ENCODE measurements at regions not wholly inside any gene's neighbourhood (a gene's known extent, or its start where the extent isn't known, plus 50 kb on each side); places are given as distances from the start of the nearest gene placed in this dataset.
A peak's percentile ranks its signal among the peaks of the same experiment; 100 is the strongest.

DNA sequence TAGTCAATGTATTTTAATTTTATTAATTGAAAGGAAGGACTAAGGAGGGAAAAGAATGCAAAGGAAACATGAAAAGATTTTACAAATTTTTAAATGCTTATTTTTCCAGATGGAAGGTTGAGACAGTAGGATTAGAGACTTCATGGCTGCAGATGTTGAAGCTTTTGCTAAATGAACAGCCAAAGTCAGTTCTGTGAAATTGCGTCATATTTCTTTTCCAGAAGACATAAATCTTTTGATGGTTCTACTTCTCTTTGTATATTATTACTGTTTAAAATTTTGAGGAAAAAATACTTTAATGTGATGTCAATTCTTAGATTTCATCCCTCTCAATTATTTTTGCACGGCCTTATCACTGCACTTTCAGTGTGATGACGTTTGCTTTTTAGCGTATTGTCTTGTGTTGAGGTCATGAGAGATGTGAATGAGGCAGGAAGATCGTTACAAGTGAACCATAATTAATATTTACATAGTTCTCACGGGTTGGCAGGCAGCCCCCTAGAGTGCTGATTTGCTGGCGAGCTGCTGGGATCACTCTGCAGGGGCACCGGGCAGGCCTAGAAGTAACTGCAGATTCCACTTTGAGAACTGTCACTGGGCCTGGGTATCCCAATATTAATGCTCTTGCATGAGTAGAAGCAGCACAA is 158.1 kb downstream of the TBXT start:
- no peak for DNase-seq

DNA sequence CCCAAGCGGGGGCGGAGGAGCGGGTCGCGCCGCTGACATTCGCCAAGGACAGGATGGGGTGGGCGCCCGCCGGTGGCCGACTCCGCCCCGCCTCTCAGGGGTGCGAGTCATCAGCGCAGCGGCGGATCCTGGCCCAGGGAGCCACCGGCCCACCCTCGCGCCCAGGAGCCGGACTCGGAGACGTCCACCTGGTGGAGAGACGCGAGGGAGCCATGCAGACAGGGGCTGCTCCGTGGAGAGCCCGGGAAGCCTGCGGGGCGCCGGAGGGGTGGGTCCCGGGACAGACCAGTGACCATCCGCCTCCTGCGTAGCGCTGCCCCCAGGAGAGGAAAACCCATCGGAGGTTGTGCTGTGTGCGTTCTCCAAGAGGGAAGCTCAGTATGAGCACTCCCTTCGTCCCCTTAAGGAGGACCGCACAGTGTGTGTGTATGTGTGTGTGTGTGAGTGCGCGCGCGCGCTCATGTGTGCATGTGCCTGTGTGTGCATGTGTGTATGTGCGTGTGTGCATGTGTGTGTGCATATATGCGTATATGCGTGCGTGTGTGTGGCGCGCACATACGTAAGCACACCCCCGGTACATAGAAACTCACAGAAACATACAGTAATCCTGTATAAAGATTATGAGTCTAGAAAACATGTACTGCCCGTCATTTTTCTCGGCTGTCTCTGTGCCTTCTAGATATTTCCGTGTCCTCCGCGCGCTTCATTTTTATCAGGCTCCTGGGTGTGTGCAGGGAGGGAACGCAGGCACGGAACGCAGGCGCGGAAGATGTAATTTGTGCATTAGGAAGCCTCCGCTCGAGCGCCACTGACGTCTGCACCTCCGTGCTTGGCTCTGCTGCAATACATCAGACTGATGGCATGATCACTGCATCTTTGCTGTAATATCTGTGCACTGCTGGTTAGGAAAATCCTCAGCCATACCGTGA is 158.9 kb downstream of the TBXT start:
- peak; percentile 54 for DNase-seq

DNA sequence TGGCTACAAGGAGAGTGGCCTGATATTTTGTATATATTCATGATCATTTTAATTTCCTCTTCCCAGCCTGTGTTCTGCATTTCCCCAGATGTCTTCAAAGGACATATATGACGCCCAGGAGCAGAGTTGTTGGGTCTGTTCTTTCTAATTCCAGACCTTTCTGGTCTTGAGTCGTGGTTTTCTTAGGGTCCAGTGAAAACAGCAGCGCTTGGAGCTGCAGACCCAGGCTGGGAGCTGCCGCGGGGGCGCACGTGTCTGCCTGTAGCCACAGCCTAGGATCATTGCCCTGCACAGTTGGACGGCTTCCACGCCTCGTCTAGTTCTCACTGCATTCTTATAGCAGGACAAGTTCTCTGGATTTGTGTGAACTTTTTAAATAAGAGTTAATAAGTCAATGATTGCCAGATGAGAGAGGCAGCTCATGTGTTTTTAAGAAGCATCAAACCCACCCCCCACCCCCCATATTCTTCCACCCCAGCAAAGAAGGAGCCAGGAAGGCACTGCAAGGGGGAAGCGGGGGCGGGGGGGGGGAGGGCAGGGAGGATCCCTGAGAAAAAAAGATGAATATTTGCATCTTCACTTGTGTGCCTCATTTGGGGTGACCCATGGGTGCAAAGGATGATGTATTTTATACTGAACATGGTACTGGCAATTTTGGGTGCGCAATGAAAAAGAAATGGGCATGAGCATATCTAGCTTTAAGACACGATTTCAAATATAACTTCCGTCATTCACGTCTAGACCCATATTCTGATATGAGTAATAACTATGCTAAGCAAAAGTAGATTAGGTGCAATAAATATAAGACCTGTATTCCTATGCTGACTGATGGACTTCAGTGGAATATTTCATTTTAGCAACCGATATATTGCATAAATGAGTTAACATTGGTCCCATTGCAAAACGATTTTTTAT is 160.0 kb downstream of the TBXT start:
- peak; percentile 29 for DNase-seq

DNA sequence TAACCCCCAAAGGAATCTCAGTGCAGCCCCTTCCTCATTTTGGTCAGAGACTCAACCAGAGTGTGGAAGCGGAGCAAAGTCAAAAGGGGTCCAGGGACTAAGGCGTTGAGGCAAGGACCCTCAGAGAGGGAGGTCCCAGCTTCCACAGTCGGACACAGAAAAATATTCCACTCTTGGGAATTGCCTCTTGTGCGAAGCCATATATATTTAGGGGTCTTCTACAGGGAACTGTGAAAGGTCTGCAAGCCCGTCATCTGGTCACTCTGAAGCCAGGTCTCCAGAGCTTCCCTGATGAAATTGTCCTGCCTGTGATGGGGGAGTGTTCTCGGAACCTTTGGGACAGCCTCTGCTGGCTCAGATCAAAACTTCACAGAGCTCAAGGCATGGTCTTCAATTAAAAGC is 160.8 kb downstream of the TBXT start:
- DNase-seq = no peak

DNA sequence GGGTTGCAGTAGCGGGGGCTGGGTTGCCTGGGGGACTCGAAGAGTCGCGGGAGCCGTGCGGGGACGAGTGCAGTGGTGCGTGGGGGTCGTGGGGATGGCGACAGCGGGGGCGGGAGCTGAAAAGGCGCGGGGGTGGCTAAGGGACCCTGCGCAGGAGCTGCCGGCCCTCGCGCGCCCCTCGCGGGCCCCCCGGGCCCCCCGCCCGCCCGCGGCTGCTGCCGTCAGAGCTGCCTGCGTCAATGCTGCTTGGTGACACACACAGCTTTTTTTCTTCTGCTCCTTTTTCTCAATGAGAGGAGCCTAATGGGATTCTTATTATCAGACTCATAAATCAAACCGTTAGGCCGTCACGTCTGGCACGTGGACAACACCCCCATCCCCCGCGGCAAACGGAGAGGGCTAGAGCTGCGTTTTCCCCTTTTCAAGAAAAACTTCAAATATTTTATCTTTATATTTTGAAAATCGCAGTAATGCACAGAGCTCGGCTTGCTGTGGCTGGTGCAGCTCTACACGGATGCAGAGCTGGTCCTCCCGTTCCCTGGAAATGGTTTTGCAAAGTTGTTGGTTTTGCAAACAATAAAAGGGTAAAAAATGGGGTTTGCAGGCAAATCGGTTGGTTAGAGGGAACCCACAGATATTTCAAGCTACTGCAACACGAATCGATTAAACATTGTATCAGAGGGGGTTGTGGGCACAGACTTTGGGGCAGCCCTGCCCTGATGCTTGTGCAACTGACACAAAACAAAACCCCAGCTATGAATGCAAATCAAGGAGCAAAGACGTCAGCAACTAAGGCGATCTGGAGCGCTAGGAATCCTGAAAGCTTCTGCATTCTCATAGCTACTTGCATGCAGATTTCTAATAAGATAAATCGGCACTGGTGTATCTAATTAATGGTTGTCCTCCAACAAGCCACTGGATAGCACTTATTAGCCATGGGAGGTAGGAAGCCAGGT is 161.4 kb downstream of the TBXT start:
- DNase-seq = peak; percentile 41

DNA sequence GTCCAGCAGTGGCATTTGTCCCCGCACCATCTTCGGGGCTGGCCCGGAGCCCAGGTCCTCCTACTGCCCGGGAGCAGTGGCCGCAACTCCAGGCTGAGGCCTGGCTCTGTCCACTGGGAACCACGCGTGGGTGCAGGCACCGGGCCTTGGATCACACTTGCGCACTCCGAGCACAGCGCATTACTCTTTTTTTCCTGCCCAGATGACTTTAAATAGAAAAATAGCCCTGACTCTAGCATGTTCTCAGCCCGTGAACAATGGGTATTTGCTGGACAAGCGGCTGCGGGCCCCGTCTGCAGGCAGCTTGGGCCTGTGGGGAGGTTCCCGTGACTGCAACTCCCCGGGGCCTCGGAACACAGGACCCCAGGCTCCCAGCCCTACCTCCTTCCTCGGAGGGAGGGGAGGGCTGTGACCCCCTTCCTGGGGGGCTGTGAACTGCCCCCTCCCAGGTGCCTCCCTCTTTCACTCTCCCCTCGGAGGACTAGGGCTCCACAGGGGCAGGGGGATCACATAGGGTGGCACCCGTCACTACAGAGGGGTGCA is 162.2 kb downstream of the TBXT start:
- no peak for DNase-seq

DNA sequence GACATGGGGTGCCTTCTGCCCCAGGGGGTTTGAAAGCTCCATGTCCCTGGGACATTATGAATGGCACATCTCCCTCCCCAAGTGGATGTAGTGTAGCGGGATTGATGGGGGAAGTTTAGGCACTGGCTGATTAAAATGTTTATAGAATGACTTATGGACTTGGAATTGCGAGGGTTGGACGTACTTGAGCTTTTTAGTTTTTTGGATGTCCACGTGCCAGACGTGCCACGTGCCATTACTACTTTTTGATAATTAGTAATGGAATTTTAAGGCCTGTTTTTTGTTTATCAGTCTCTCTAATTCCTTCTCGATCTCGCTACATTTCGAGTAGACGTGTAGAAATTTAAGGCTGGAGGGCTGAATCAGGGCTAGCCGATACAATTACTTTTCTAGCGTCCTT is 162.8 kb downstream of the TBXT start:
- no peak for DNase-seq

DNA sequence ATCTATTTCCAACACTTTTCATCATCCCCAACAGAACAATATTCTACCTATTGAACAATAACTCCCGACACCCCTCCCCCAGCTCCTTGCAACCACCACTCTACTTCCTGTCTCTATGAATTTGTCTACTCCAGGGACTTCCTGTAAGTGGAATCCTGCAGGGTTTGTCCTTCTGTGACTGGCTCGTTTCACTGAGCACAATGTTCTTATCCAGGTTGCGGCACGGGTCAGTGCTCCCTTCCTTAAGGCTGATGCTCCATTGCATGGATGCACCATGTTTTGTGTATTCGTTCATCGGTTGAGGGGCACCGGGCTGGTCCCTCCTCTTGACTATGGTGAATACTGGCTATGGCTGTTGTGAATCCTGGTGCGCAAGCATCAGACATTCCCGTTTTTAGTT is 163.2 kb downstream of the TBXT start:
- no peak for DNase-seq

DNA sequence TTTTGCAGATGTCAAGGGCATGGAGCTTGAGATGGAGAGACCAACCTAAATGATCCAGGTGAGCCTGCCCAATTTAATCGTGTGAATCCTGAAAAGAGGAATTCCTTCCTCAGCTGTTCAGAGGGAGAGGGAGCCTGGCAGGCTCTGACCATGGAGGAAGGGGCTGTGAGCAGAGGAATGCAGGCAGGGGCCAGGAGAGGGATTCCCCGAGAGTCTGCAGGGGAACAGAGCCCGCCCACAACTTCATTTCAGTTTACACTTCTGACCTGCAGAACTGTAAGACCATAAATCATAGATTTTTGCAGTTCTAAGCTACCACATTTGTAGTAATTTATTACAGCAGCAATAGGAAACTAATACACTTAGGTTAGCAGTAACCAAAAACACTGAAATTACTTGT is 164.1 kb downstream of the TBXT start:
- no peak for DNase-seq

DNA sequence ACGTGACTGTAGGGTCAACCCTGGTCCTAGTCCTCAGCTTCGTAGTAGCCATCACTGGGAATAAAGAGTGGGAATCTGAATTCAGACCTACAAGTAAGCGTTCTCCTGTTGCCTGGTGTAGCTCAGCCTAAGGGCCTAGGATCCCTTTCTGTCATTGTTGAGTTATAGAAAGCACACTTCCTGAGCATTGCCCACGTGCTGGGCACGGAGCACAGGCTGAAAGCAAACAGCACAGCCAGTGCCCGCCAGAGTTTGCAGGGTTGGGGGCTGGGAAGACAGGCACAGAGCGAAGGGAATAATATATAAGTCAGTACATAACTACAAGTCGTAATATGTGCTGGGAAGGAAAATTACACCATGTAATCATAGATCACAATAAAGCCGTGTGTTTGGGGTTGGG is 166.3 kb downstream of the TBXT start:
- no peak for DNase-seq

DNA sequence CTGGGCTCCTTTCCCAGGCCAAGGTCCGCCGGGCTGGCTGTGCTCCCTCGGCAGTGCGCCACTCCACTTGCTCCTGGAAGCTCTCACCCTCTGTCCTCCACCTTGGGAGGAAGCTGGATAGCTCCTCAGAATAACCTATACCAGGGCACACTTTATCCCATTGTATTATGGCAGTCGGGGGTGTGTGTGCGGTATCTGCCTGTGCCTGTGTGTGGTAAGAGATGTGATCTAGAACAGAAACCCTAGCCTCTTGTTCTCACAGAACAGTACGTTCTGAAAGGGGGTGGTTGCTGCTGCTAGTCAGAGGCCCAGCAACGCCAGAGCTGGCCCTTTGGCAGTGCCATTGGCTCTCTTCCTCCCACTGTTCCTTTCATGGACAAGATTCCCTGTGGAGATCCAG is 168.4 kb downstream of the TBXT start:
- no peak for DNase-seq

DNA sequence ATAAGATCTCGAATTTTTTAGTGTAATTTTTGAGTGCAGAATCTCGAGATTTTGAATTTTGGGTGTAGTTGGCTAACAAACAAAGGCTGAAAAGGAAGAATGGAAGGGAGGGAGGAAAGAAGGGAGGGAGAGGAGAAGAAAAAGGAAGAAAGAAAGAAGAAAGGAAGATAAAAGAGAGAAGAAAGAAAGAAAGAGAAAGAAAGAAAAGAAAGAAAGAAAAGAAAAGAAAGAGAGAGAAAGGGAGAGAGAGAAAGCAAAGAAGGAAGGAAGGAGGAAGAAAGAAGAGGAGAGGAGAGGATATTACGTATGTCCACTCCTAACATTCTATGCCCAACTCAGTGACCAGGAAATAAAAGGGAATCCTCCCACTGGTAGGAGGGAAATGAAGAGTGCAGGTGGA is 169.6 kb downstream of the TBXT start:
- no peak for DNase-seq

DNA sequence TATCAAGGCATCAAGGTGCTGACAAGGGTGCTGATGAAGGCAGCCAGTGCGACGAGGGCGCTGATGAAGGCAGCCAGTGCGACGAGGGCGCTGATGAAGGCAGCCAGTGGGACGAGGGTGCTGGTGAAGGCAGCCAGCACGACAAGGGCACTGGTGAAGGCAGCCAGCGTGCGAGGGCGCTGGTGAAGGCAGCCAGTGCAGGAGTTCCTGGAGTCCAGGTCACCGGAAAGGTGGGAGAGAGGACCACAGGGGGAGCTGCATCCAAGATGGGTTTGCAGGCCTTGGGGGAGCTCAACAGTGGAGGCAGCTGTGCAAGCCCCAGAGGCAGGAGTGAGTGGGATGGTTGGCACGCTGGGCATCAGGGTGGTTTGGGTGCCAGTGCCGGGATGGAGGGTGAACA is 176.3 kb downstream of the TBXT start:
- DNase-seq = no peak

DNA sequence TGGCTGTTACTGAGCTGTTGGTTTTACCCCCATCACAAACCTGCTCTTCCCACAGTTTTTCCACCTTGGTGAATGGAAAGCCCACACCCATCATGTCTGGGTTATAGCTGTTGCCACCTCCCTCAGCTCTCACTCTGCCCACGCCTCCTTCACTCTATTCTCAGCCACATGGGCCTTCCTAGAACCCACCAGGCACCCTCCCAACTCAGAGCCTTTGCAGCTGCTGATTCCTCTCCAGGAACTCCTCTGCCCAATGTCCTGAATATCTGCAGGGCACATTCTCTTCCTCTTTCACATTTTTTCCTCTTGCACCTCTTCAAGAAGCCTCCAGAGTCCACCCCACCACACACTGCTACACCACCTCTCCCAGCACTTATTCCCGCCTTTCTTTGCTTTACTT is 177.4 kb downstream of the TBXT start:
- no peak for DNase-seq

DNA sequence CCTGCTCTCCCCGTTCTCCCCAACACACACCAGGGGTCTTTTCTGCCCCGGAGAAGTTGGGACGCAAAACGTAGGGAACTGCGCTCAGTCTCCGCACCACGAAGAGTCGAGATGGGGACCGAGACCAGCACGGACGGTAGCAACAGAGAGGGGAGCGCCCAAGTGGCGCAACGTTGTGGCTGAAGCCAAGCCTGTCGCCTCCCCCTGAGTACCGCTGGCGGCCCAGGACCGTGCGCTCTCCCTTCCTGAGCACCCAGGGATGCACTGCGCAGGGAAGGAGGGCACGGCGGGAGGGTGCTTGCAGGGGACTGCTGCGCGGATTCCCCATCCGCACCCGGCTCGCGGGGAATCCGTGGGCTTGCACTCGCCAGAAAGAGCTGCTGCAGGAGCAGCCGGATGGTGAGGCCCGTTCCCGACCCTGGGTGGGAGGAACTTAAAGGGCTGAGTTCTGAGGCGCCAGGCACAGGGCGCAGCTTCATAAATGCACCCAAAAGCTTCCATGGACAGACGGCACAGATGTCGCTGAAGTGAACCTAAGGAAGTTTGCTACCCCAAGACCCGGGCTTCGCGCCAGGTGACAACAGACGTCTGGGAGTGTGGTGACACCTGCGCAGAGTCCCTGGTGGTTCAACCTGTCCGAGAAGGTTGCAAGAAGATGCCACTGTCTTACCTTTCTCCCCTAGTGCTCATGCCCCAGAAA is 178.7 kb downstream of the TBXT start:
- DNase-seq = no peak

DNA sequence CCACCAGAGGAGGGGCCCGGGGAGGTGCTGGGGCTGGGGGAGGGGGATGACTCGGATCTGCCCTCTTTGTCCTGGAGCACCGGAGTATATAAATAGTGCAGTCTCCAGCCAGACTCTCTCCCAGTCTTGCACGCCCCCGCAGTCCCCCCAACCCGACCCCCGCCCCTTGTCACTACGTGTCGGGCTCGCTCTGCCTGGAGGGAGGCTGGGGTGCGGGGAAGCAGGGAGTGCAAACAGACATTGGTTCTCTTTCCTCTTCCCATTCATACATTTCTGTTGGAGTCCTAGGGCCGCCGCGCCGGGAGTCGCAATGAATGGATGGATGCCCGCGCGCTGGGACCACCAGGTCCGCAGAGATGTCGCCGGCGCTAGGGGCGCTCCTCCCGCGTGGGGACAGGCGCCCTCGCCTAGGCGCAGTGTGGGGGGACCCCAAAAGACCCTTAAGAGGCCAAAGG is 179.3 kb downstream of the TBXT start:
- peak; percentile 41 for DNase-seq

DNA sequence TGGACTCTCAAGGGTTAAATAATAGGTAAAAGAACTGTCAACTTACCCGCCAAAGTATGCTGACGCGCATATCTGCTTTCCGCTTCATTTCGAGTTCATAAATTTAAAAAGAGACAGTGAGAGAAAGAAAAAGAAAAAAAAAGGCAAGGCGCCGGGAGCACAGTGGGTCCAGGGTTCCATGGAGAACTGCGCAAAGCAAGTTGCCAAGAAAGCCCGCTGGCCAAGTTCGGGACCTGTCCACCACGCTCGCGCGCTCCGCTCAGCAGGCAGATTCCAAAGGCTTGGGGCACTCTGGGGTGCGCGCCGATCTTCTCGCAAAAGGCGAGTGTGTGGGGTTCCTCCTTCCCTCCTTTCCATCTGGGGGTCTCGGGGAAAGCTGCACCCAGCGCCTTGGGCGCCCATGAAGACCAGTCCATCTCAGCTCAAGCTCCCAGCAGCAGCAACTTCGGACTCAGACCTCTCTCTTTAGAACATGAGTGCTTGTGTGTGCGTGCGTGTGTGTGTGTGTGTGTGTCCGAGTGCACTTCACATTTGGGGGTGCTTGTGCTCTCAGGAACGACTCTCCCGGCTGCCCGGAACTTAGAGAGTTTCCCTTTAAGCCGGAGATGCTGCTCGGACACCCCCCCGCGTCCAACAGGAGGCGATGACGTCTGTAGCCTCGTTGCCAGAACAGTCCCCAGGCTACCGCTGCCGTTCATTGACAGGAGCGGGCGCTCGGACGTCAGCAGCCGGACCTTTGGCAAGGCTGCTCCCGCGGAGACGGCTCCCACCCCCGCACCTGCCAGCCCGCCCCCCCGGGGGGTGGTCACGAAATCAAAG is 180.0 kb downstream of the TBXT start:
- DNase-seq = peak; percentile 79

DNA sequence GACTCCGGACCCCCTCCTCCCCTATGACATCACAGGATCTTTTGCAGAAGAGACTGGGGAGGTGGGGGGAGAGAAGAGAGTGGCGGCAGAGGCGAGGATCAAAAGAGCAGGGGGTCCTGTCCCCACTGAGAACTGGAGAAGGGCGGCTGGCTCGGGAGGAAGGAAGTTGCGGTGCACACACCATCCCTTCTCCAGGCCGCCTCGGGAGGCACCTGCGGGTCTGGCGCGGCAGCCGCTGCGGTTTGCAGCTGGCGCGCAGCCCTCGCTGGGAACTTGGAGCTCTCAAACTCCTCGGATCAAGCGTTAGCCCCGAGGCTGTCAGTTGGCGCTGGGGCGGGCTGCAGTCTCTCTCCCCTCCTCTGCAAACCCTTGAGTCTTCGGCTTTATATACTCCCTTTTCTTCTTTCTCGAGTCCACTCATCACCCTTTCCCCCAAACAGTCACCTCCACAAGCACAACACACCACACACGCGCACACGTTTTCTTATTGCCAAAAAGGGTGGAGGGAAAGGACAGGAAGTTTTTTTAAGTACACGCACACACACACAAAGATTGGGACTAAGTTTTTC is 180.7 kb downstream of the TBXT start:
- DNase-seq = no peak

DNA sequence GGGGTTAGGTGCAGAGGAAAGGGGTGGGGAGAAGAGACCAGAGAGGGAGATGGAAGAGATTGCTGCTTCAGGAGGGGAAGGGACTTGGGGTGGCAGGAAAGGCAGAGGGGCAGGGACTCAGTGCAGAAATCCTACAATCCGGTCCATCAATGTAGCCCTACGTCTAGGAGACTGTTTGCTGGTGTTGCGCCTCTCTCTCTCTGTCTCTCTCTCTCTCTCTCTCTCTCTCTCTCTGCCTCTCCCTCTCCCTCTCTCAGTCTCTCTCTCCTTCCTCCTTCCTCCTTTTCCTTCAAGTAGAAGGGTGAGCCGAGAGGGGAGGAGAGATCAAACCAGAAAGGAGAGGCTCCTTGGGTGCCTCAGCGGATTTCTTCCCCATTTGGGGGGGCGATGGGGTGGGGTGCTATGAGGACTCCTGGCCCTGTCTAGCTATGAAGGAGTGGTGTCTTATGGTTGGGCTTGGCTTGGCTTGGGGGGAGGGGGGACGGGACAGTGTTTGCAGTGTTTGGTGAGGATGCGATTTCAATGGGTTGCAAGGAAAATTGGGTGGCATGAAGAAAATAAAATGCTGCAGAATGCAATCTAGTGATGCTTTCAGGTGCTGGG is 181.2 kb downstream of the TBXT start:
- DNase-seq = no peak

Data from occipital lobe (tissue), 1 donor.